ENCODE measurements at regions not wholly inside any gene's neighbourhood (a gene's known extent, or its start where the extent isn't known, plus 50 kb on each side); places are given as distances from the start of the nearest gene placed in this dataset.
"Not testable (repeated sequence)": the region's sequence is repeated elsewhere in the genome, so short reads cannot be mapped to it uniquely, and the experiment has no call there.

- not testable (repeated sequence) for H3K9me3 Mint-ChIP-seq, H3K36me3 Mint-ChIP-seq, H3K4me3 Mint-ChIP-seq, H3K4me1 Mint-ChIP-seq, H3K27ac Mint-ChIP-seq, H3K27me3 Mint-ChIP-seq
Measured at GRCh38 chr4:67412153-67412712, 133.1 kb downstream of the CENPC start.

- Mint-ChIP-seq H3K9me3 (peaks cover 0 to 2% (median 2%) of the 10 kb centered on the region in 3 donors), H3K4me3 (no peak overlapping the region), H3K27ac (no peak overlapping the region), H3K27me3 (no peaks in the 10 kb centered on the region), H3K36me3 (no peaks in the 10 kb centered on the region), H3K4me1 (no peaks in the 10 kb centered on the region)
Measured at GRCh38 chr4:67403342-67403741, 142.0 kb downstream of the CENPC start.

GRCh38 chr4:67401902-67402301 is 143.4 kb downstream of the CENPC start:
- H3K9me3 Mint-ChIP-seq, result peaks cover 0 to 2% (median 2%) of the 10 kb centered on the region in 3 donors
- H3K4me3 Mint-ChIP-seq, result no peak overlapping the region
- no peaks in the 10 kb centered on the region for H3K27me3 Mint-ChIP-seq
- H3K36me3 Mint-ChIP-seq, result no peaks in the 10 kb centered on the region
- H3K4me1 Mint-ChIP-seq, result no peaks in the 10 kb centered on the region
- no peak overlapping the region for H3K27ac Mint-ChIP-seq

GRCh38 chr4:67397931-67398330 is 147.4 kb downstream of the CENPC start:
- Mint-ChIP-seq H3K36me3 (no peaks in the 10 kb centered on the region), H3K27ac (no peak overlapping the region), H3K9me3 (no peaks in the 10 kb centered on the region), H3K4me1 (no peaks in the 10 kb centered on the region), H3K4me3 (no peak overlapping the region), H3K27me3 (no peaks in the 10 kb centered on the region)

GRCh38 chr4:67397031-67397430 is 148.3 kb downstream of the CENPC start:
- Mint-ChIP-seq H3K4me3 (no peak overlapping the region), H3K9me3 (no peaks in the 10 kb centered on the region), H3K27me3 (no peaks in the 10 kb centered on the region), H3K36me3 (no peaks in the 10 kb centered on the region), H3K4me1 (no peaks in the 10 kb centered on the region), H3K27ac (no peak overlapping the region)

GRCh38 chr4:67396008-67396407 is 149.3 kb downstream of the CENPC start:
- no peak overlapping the region for H3K4me3 Mint-ChIP-seq
- H3K4me1 Mint-ChIP-seq, result no peaks in the 10 kb centered on the region
- no peaks in the 10 kb centered on the region for H3K36me3 Mint-ChIP-seq
- H3K9me3 Mint-ChIP-seq, result no peaks in the 10 kb centered on the region
- H3K27ac Mint-ChIP-seq, result no peak overlapping the region
- no peaks in the 10 kb centered on the region for H3K27me3 Mint-ChIP-seq

- H3K27me3 Mint-ChIP-seq, result no peaks in the 10 kb centered on the region
- no peaks in the 10 kb centered on the region for H3K36me3 Mint-ChIP-seq
- H3K9me3 Mint-ChIP-seq, result no peaks in the 10 kb centered on the region
- H3K27ac Mint-ChIP-seq, result no peak overlapping the region
- H3K4me1 Mint-ChIP-seq, result no peaks in the 10 kb centered on the region
- H3K4me3 Mint-ChIP-seq, result no peak overlapping the region
Measured at GRCh38 chr4:67394879-67395278, 150.4 kb downstream of the CENPC start.

GRCh38 chr4:67393699-67394281 is 151.5 kb downstream of the CENPC start:
- no peaks in the 10 kb centered on the region for H3K27me3 Mint-ChIP-seq
- no peak overlapping the region for H3K4me3 Mint-ChIP-seq
- H3K4me1 Mint-ChIP-seq, result no peaks in the 10 kb centered on the region
- H3K9me3 Mint-ChIP-seq, result no peaks in the 10 kb centered on the region
- H3K36me3 Mint-ChIP-seq, result no peaks in the 10 kb centered on the region
- H3K27ac Mint-ChIP-seq, result no peak overlapping the region

GRCh38 chr4:67393007-67393406 is 152.3 kb downstream of the CENPC start:
- H3K9me3 Mint-ChIP-seq, result no peaks in the 10 kb centered on the region
- H3K27me3 Mint-ChIP-seq, result no peaks in the 10 kb centered on the region
- no peaks in the 10 kb centered on the region for H3K36me3 Mint-ChIP-seq
- H3K4me3 Mint-ChIP-seq, result no peak overlapping the region
- H3K4me1 Mint-ChIP-seq, result no peaks in the 10 kb centered on the region
- no peak overlapping the region for H3K27ac Mint-ChIP-seq

GRCh38 chr4:67381406-67381804 is 163.9 kb downstream of the CENPC start:
- H3K36me3 Mint-ChIP-seq, H3K9me3 Mint-ChIP-seq, H3K27me3 Mint-ChIP-seq, H3K4me3 Mint-ChIP-seq, H3K4me1 Mint-ChIP-seq, H3K27ac Mint-ChIP-seq: not testable (repeated sequence)

GRCh38 chr4:67380702-67381405 is 164.4 kb downstream of the CENPC start:
- H3K4me1 Mint-ChIP-seq, H3K4me3 Mint-ChIP-seq, H3K27me3 Mint-ChIP-seq, H3K36me3 Mint-ChIP-seq, H3K9me3 Mint-ChIP-seq, H3K27ac Mint-ChIP-seq: not testable (repeated sequence)

GRCh38 chr4:67380154-67380553 is 165.1 kb downstream of the CENPC start:
- H3K27me3 Mint-ChIP-seq, result no peaks in the 10 kb centered on the region
- H3K9me3 Mint-ChIP-seq, result no peaks in the 10 kb centered on the region
- no peaks in the 10 kb centered on the region for H3K36me3 Mint-ChIP-seq
- no peaks in the 10 kb centered on the region for H3K4me1 Mint-ChIP-seq
- H3K4me3 Mint-ChIP-seq, result no peak overlapping the region
- no peak overlapping the region for H3K27ac Mint-ChIP-seq

- no peaks in the 10 kb centered on the region for H3K36me3 Mint-ChIP-seq
- no peaks in the 10 kb centered on the region for H3K27me3 Mint-ChIP-seq
- no peak overlapping the region for H3K4me3 Mint-ChIP-seq
- no peaks in the 10 kb centered on the region for H3K4me1 Mint-ChIP-seq
- no peak overlapping the region for H3K27ac Mint-ChIP-seq
- H3K9me3 Mint-ChIP-seq, result no peaks in the 10 kb centered on the region
Measured at GRCh38 chr4:67375291-67375690, 170.0 kb downstream of the CENPC start.

GRCh38 chr4:67371615-67372014 is 173.7 kb downstream of the CENPC start:
- Mint-ChIP-seq H3K27me3 (no peaks in the 10 kb centered on the region), H3K27ac (no peak overlapping the region), H3K4me3 (no peak overlapping the region), H3K36me3 (no peaks in the 10 kb centered on the region), H3K9me3 (no peaks in the 10 kb centered on the region), H3K4me1 (no peaks in the 10 kb centered on the region)

- Mint-ChIP-seq H3K4me3 (no peak overlapping the region), H3K27ac (no peak overlapping the region), H3K4me1 (no peaks in the 10 kb centered on the region), H3K36me3 (no peaks in the 10 kb centered on the region), H3K27me3 (no peaks in the 10 kb centered on the region), H3K9me3 (peaks cover 2 to 6% (median 6%) of the 10 kb centered on the region in 3 donors)
Measured at GRCh38 chr4:67366311-67366861, 178.9 kb downstream of the CENPC start.

All from IgD-negative memory B cell (primary cell).